K562 (cell line): ENCODE measurements at regions not wholly inside any gene's neighbourhood (a gene's known extent, or its start where the extent isn't known, plus 50 kb on each side); places are given as distances from the start of the nearest gene placed in this dataset.

Experiments
- BHLHE40 ChIP-seq: IDR thresholded peaks from 2 replicates; pipeline ENCODE4 v1.6.1; 2011; ENCODE audit warnings: low read length, improper control_type of control experiment
- CHD2 ChIP-seq: IDR thresholded peaks from 2 replicates; pipeline ENCODE4 v1.6.1; 2011; ENCODE audit warnings: low read depth, low read length
- CREB1 ChIP-seq, 2 experiments: sonication (generic) in 1 of 2; formaldehyde crosslinking in 1 of 2; IDR thresholded peaks; 2 replicates each; pipeline versions ENCODE4 v1.6.1 to v1.8.0; 2012 to 2022; ENCODE audit warnings: inconsistent platforms in 1 of 2, mild to moderate bottlenecking in 1 of 2, missing genetic modification reagents in 1 of 2, moderate library complexity in 1 of 2
- ESRRA ChIP-seq: fragments of 450-650 bp; IDR thresholded peaks from 2 replicates; pipeline ENCODE4 v1.6.1; 2014; ENCODE audit warnings: low read depth, mild to moderate bottlenecking, moderate library complexity, borderline replicate concordance
- KHSRP ChIP-seq: fragments of 450-650 bp; IDR thresholded peaks from 2 replicates; pipeline ENCODE4 v1.6.1; 2017
- NRF1 ChIP-seq, 2 experiments: fragments of 450-650 bp; IDR thresholded peaks in 1 of 2; conservative IDR thresholded peaks in 1 of 2; 2 replicates each; pipeline ENCODE4 v1.6.1; 2014; ENCODE audit warnings: mild to moderate bottlenecking in 2 of 2
- POLR2A ChIP-seq: fragments of 450-650 bp; conservative IDR thresholded peaks from 2 replicates; pipeline ENCODE4 v1.6.1; 2016
- POLR2AphosphoS5 ChIP-seq: IDR thresholded peaks from 2 replicates; pipeline ENCODE4 v1.6.1; 2011; ENCODE audit warnings: mild to moderate bottlenecking, low read depth, low read length, moderate library complexity; ENCODE audit not compliant: control insufficient read depth, insufficient read depth
- SMARCC2 ChIP-seq: fragments of 450-650 bp; IDR thresholded peaks from 2 replicates; pipeline ENCODE4 v1.6.1; 2017; ENCODE audit warnings: antibody characterized with exemption, moderate library complexity, mild to moderate bottlenecking, low read depth
- ZNF274 ChIP-seq: IDR thresholded peaks from 2 replicates; pipeline ENCODE4 v1.6.1; 2011; ENCODE audit warnings: low read depth, mild to moderate bottlenecking, low read length, moderate library complexity, borderline replicate concordance
- TF ChIP-seq, protein P1 (sequence below): sonication (generic); formaldehyde crosslinking; IDR thresholded peaks from 2 replicates; pipeline ENCODE4 v1.8.0; 2022; ENCODE audit warnings: mild to moderate bottlenecking, low read depth, missing genetic modification reagents
- TF ChIP-seq, protein P2 (sequence below), 2 experiments: IDR thresholded peaks; 2 replicates each; pipeline ENCODE4 v1.6.1; 2011; ENCODE audit warnings: borderline replicate concordance in 1 of 2, control low read depth in 1 of 2, low read depth in 1 of 2, low read length in 1 of 2, mild to moderate bottlenecking in 1 of 2, mixed read lengths in 1 of 2, moderate library complexity in 1 of 2; ENCODE audit not compliant: insufficient read depth in 1 of 2, insufficient read length in 1 of 2, poor library complexity in 1 of 2, severe bottlenecking in 1 of 2; ENCODE audit errors: extremely low read depth in 1 of 2
- TF ChIP-seq, protein P3 (sequence below): fragments of 250-450 bp; sonication (Bioruptor Pico); IDR thresholded peaks from 2 replicates; pipeline ENCODE4 v1.5.0; 2020; ENCODE audit warnings: mild to moderate bottlenecking, borderline replicate concordance
- TF ChIP-seq, protein P4 (sequence below): sonication (generic); formaldehyde crosslinking; IDR thresholded peaks from 2 replicates; pipeline ENCODE4 v1.4.0; 2020; ENCODE audit warnings: mild to moderate bottlenecking, missing genetic modification reagents

DNA sequence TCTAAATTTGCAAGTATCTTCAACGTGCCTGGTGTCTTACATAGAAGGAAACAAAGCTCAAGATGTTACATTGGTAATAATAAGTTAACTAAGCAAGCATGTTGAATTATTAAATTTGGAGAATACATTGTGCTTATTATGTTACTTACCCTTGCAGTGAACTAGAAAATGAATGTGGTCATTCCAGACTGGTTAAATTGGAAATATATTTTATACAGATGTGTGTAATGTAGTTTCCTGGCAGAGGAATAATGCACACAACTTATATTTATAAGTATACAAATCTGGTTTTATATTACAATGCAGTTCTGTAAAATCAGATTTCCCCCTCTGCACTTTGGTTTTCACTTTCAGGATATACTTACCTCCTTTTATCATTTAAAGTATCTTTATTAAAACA, 159.9 kb upstream of the SLIT2 start:
- TF ChIP-seq POLR2AphosphoS5, result no peak
- no peak for TF ChIP-seq POLR2A
- TF ChIP-seq, protein P1, sequence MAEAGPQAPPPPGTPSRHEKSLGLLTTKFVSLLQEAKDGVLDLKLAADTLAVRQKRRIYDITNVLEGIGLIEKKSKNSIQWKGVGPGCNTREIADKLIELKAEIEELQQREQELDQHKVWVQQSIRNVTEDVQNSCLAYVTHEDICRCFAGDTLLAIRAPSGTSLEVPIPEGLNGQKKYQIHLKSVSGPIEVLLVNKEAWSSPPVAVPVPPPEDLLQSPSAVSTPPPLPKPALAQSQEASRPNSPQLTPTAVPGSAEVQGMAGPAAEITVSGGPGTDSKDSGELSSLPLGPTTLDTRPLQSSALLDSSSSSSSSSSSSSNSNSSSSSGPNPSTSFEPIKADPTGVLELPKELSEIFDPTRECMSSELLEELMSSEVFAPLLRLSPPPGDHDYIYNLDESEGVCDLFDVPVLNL (CRISPR knock-in tag), result no peak
- TF ChIP-seq ZNF274, result no peak
- TF ChIP-seq, protein P2, sequence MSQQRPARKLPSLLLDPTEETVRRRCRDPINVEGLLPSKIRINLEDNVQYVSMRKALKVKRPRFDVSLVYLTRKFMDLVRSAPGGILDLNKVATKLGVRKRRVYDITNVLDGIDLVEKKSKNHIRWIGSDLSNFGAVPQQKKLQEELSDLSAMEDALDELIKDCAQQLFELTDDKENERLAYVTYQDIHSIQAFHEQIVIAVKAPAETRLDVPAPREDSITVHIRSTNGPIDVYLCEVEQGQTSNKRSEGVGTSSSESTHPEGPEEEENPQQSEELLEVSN (IDR thresholded peaks at IDR 0.05; ENCODE audit: borderline replicate concordance in 1 of 2, extremely low read depth in 1 of 2, insufficient read depth in 1 of 2, insufficient read length in 1 of 2, low read depth in 1 of 2, low read length in 1 of 2, poor library complexity in 1 of 2, severe bottlenecking in 1 of 2), result no peak
- TF ChIP-seq, protein P3, sequence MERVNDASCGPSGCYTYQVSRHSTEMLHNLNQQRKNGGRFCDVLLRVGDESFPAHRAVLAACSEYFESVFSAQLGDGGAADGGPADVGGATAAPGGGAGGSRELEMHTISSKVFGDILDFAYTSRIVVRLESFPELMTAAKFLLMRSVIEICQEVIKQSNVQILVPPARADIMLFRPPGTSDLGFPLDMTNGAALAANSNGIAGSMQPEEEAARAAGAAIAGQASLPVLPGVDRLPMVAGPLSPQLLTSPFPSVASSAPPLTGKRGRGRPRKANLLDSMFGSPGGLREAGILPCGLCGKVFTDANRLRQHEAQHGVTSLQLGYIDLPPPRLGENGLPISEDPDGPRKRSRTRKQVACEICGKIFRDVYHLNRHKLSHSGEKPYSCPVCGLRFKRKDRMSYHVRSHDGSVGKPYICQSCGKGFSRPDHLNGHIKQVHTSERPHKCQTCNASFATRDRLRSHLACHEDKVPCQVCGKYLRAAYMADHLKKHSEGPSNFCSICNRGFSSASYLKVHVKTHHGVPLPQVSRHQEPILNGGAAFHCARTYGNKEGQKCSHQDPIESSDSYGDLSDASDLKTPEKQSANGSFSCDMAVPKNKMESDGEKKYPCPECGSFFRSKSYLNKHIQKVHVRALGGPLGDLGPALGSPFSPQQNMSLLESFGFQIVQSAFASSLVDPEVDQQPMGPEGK, result no peak
- TF ChIP-seq SMARCC2, result no peak
- no peak for TF ChIP-seq CREB1 (IDR thresholded peaks at IDR 0.05)
- no peak for TF ChIP-seq CREB1 (CRISPR knock-in tag; IDR thresholded peaks at IDR 0.05)
- TF ChIP-seq NRF1 (conservative IDR thresholded peaks at IDR 0.05 in 1 of 2, IDR thresholded peaks at IDR 0.05 in 1 of 2), result no peak
- no peak for TF ChIP-seq CHD2
- TF ChIP-seq, protein P4, sequence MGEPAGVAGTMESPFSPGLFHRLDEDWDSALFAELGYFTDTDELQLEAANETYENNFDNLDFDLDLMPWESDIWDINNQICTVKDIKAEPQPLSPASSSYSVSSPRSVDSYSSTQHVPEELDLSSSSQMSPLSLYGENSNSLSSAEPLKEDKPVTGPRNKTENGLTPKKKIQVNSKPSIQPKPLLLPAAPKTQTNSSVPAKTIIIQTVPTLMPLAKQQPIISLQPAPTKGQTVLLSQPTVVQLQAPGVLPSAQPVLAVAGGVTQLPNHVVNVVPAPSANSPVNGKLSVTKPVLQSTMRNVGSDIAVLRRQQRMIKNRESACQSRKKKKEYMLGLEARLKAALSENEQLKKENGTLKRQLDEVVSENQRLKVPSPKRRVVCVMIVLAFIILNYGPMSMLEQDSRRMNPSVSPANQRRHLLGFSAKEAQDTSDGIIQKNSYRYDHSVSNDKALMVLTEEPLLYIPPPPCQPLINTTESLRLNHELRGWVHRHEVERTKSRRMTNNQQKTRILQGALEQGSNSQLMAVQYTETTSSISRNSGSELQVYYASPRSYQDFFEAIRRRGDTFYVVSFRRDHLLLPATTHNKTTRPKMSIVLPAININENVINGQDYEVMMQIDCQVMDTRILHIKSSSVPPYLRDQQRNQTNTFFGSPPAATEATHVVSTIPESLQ, result no peak
- no peak for TF ChIP-seq ESRRA
- no peak for TF ChIP-seq KHSRP
- TF ChIP-seq BHLHE40, result no peak
